ENCODE measurements at regions not wholly inside any gene's neighbourhood (a gene's known extent, or its start where the extent isn't known, plus 50 kb on each side); places are given as distances from the start of the nearest gene placed in this dataset.

DNA sequence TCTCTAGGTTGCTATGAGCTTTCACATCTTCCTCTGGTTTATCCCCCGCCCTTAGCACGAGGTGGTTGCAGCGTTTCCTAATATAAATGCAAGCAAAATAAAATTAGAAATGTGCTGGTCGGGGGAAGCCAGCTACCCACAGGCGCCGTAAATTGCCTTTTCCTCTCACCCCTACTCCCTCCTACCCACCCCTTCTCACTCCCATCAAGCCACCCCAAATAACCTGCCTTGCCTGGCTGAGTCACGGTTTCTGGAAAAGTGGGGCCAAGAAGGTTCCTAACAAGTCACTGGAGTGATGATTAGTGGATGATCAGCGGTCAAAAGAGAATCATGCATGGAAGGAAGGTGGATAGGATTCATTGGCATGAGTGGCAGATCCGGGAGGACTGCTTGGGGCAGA lies 120.9 kb upstream of the RBFOX1 start:
- TF ChIP-seq, protein P1, sequence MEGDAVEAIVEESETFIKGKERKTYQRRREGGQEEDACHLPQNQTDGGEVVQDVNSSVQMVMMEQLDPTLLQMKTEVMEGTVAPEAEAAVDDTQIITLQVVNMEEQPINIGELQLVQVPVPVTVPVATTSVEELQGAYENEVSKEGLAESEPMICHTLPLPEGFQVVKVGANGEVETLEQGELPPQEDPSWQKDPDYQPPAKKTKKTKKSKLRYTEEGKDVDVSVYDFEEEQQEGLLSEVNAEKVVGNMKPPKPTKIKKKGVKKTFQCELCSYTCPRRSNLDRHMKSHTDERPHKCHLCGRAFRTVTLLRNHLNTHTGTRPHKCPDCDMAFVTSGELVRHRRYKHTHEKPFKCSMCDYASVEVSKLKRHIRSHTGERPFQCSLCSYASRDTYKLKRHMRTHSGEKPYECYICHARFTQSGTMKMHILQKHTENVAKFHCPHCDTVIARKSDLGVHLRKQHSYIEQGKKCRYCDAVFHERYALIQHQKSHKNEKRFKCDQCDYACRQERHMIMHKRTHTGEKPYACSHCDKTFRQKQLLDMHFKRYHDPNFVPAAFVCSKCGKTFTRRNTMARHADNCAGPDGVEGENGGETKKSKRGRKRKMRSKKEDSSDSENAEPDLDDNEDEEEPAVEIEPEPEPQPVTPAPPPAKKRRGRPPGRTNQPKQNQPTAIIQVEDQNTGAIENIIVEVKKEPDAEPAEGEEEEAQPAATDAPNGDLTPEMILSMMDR (optimal IDR thresholded peaks at IDR 0.05 in 1 of 3, IDR thresholded peaks at IDR 0.05 in 1 of 3, conservative IDR thresholded peaks at IDR 0.05 in 1 of 3; ENCODE audit: extremely low read depth in 1 of 3, insufficient read depth in 2 of 3, low read length in 3 of 3) = no peak
- no peak for TF ChIP-seq EZH2 (IDR thresholded peaks at IDR 0.05; ENCODE audit: low read length)

Data from keratinocyte (primary cell).